IMR-90 (cell line): ENCODE measurements at regions not wholly inside any gene's neighbourhood (a gene's known extent, or its start where the extent isn't known, plus 50 kb on each side); places are given as distances from the start of the nearest gene placed in this dataset.

Source experiments
- ATAC-seq: fragments of 200-7000 bp; cut with Tn5 transposase; 2 replicates; pipeline ENCODE4 v1.9.1; 2020; ENCODE audit warnings: low read depth, mild to moderate bottlenecking, moderate library complexity
- BruUV-seq: library from RNA; stranded (reverse); fragments of 400-500 nt; replicated peaks from 2 replicates; lab custom pipeline; 2021; lab: Mats Ljungman, UMichigan
- CTCF ChIA-PET: fragments of 300-600 bp; formaldehyde crosslinking; extraction: SDS; loops from one replicate; lab custom pipeline; 2021; ENCODE audit warnings: antibody characterized with exemption; lab: Yijun Ruan, JAX
- POLR2A ChIA-PET: fragments of 300-600 bp; sonication (Branson Sonifier 250); formaldehyde crosslinking; loops from one replicate; lab custom pipeline; 2022; ENCODE audit warnings: antibody characterized with exemption; ENCODE audit not compliant: unreplicated experiment; lab: Charles Lee
- DNase-seq: peaks from one replicate; pipeline ENCODE4 v3.0.0; 2013
- H2AFZ ChIP-seq: replicated peaks from 2 replicates; pipeline ENCODE3; 2013; ENCODE audit warnings: low read length, mild to moderate bottlenecking; ENCODE audit not compliant: poor library complexity
- H2AK5ac ChIP-seq: 2 replicates; pipeline ENCODE4 v1.6.1; 2013; ENCODE audit warnings: low read depth, low read length, inconsistent platforms
- H2AK9ac ChIP-seq: replicated peaks from 2 replicates; pipeline ENCODE3; 2013; ENCODE audit warnings: mild to moderate bottlenecking, low read depth, low read length, moderate library complexity; ENCODE audit not compliant: poor library complexity
- H2BK120ac ChIP-seq: 2 replicates; pipeline ENCODE4 v1.6.1; 2013; ENCODE audit warnings: low read depth, low read length, inconsistent platforms
- H2BK15ac ChIP-seq: 3 replicates; pipeline ENCODE4 v1.6.1; 2013; ENCODE audit warnings: low read depth, low read length, inconsistent platforms
- H2BK20ac ChIP-seq: 2 replicates; pipeline ENCODE4 v1.6.1; 2013; ENCODE audit warnings: low read depth, mild to moderate bottlenecking, inconsistent platforms, low read length, moderate library complexity
- H2BK5ac ChIP-seq: 2 replicates; pipeline ENCODE4 v1.6.1; 2013; ENCODE audit warnings: mild to moderate bottlenecking, low read depth, low read length, inconsistent platforms; ENCODE audit not compliant: poor library complexity, severe bottlenecking
- H3K14ac ChIP-seq: replicated peaks from 2 replicates; pipeline ENCODE4 v1.6.1; 2013; ENCODE audit warnings: low read depth, low read length, inconsistent platforms
- H3K18ac ChIP-seq: 2 replicates; pipeline ENCODE4 v1.6.1; 2013; ENCODE audit warnings: low read depth, low read length, control low read depth
- H3K23ac ChIP-seq: 2 replicates; pipeline ENCODE4 v1.6.1; 2013; ENCODE audit warnings: low read depth, low read length, inconsistent platforms
- H3K27ac ChIP-seq: 2 replicates; pipeline ENCODE4 v1.5.1; 2013; ENCODE audit warnings: mild to moderate bottlenecking, control low read depth, low read length; ENCODE audit not compliant: insufficient read depth
- H3K27me3 ChIP-seq: 2 replicates; pipeline ENCODE4 v1.6.1; 2013; ENCODE audit warnings: low read length; ENCODE audit not compliant: control insufficient read depth, insufficient read depth
- H3K36me3 ChIP-seq: 2 replicates; pipeline ENCODE4 v1.6.1; 2013; ENCODE audit warnings: low read length, mixed read lengths; ENCODE audit not compliant: control insufficient read depth, insufficient read depth
- H3K4ac ChIP-seq: 2 replicates; pipeline ENCODE4 v1.6.1; 2013; ENCODE audit warnings: low read depth, low read length, inconsistent platforms
- H3K4me1 ChIP-seq: 2 replicates; pipeline ENCODE4 v1.6.1; 2013; ENCODE audit warnings: low read length, mixed read lengths; ENCODE audit not compliant: control insufficient read depth, insufficient read depth
- H3K4me2 ChIP-seq: 2 replicates; pipeline ENCODE4 v1.6.1; 2013; ENCODE audit warnings: low read depth, mild to moderate bottlenecking, control low read depth, low read length, moderate library complexity
- H3K4me3 ChIP-seq: 2 replicates; pipeline ENCODE4 v1.5.1; 2013; ENCODE audit warnings: low read depth, mild to moderate bottlenecking, control low read depth, low read length, moderate library complexity; ENCODE audit not compliant: insufficient read depth
- H3K56ac ChIP-seq: 2 replicates; pipeline ENCODE4 v1.6.1; 2013; ENCODE audit warnings: low read length, inconsistent platforms; ENCODE audit not compliant: insufficient read depth; ENCODE audit errors: extremely low read depth
- H3K79me1 ChIP-seq, 2 experiments: 2 replicates each; pipeline ENCODE4 v1.6.1; 2013; ENCODE audit warnings: low read length in 2 of 2, inconsistent platforms in 1 of 2, low read depth in 1 of 2
- H3K9ac ChIP-seq: 2 replicates; pipeline ENCODE4 v1.6.1; 2013; ENCODE audit warnings: low read depth, low read length, control low read depth
- H3K9me1 ChIP-seq: 2 replicates; pipeline ENCODE4 v1.6.1; 2013; ENCODE audit warnings: low read length, inconsistent platforms; ENCODE audit not compliant: insufficient read depth
- H3K9me3 ChIP-seq: 2 replicates; pipeline ENCODE4 v1.6.1; 2013; ENCODE audit warnings: low read length; ENCODE audit not compliant: control insufficient read depth, insufficient read depth
- H4K20me1 ChIP-seq: 2 replicates; pipeline ENCODE4 v1.6.1; 2013; ENCODE audit warnings: low read length, inconsistent platforms; ENCODE audit not compliant: insufficient read depth
- H4K5ac ChIP-seq: 2 replicates; pipeline ENCODE4 v1.6.1; 2013; ENCODE audit warnings: mild to moderate bottlenecking, low read depth, low read length, control low read depth
- H4K8ac ChIP-seq, 2 experiments: 2 replicates each; pipeline ENCODE4 v1.6.1; 2013; ENCODE audit warnings: low read depth in 2 of 2, low read length in 2 of 2, control low read depth in 1 of 2, inconsistent platforms in 1 of 2
- H4K91ac ChIP-seq: 2 replicates; pipeline ENCODE4 v1.6.1; 2013; ENCODE audit warnings: low read depth, low read length, inconsistent platforms; ENCODE audit not compliant: insufficient read depth
- BHLHE40 ChIP-seq: fragments of 150-350 bp; IDR thresholded peaks from 2 replicates; pipeline ENCODE4 v1.6.1; 2016; ENCODE audit warnings: mild to moderate bottlenecking, low read depth, low read length
- CHD1 ChIP-seq: IDR thresholded peaks from 2 replicates; pipeline ENCODE4 v1.6.1; 2012; ENCODE audit warnings: low read depth, low read length, improper control_type of control experiment
- NFE2L2 ChIP-seq: fragments of 150-350 bp; IDR thresholded peaks from 2 replicates; pipeline ENCODE4 v1.6.1; 2016; ENCODE audit warnings: low read depth, mild to moderate bottlenecking, low read length
- POLR2A ChIP-seq: IDR thresholded peaks from 2 replicates; pipeline ENCODE4 v1.6.1; 2012; ENCODE audit warnings: mild to moderate bottlenecking, low read depth, low read length
- RAD21 ChIP-seq: IDR thresholded peaks from 2 replicates; pipeline ENCODE4 v1.6.1; 2012; ENCODE audit warnings: low read length, improper control_type of control experiment
- SMC3 ChIP-seq: fragments of 150-350 bp; IDR thresholded peaks from 2 replicates; pipeline ENCODE4 v1.6.1; 2016; ENCODE audit warnings: low read depth, mild to moderate bottlenecking, antibody characterized with exemption, low read length, moderate library complexity
- WGBS, 2 experiments: methylation state at CpG; one replicate each; pipeline versions ENCODE4 v1.1.5 to v1.1.7; 2013; ENCODE audit warnings: missing lambda C conversion rate in 2 of 2; ENCODE audit not compliant: insufficient read length in 1 of 2; ENCODE audit errors: extremely low coverage in 2 of 2; 5-methylcytosine and 5-hydroxymethylcytosine counted together
- dilution Hi-C: fragments of 300-500 bp; cut with HindIII; formaldehyde crosslinking; loops from one replicate; pipeline ENCODE4 v1.14.3; 2018; ENCODE audit warnings: low sequenced_read_pairs; ENCODE audit not compliant: unreplicated experiment
- in situ Hi-C: fragments of 300-500 bp; cut with MboI; formaldehyde crosslinking; loops from 3 replicates; pipeline ENCODE4 v1.14.3; 2019; ENCODE audit warnings: low sequenced_read_pairs, inconsistent platforms, mixed read lengths
- intact Hi-C: fragments of 100-400 bp; cut with micrococcal nuclease; formaldehyde crosslinking; loops from 2 replicates; pipeline ENCODE4 v1.10.0; 2022
- TF ChIP-seq, protein P1 (sequence below): fragments of 150-350 bp; IDR thresholded peaks from 2 replicates; pipeline ENCODE4 v1.6.1; 2016; ENCODE audit warnings: low read depth, mild to moderate bottlenecking, low read length, moderate library complexity, borderline replicate concordance
- TF ChIP-seq, protein P2 (sequence below): conservative IDR thresholded peaks from 2 replicates; pipeline ENCODE4 v1.5.1; 2012; ENCODE audit warnings: mild to moderate bottlenecking, low read depth, low read length, improper control_type of control experiment

DNA sequence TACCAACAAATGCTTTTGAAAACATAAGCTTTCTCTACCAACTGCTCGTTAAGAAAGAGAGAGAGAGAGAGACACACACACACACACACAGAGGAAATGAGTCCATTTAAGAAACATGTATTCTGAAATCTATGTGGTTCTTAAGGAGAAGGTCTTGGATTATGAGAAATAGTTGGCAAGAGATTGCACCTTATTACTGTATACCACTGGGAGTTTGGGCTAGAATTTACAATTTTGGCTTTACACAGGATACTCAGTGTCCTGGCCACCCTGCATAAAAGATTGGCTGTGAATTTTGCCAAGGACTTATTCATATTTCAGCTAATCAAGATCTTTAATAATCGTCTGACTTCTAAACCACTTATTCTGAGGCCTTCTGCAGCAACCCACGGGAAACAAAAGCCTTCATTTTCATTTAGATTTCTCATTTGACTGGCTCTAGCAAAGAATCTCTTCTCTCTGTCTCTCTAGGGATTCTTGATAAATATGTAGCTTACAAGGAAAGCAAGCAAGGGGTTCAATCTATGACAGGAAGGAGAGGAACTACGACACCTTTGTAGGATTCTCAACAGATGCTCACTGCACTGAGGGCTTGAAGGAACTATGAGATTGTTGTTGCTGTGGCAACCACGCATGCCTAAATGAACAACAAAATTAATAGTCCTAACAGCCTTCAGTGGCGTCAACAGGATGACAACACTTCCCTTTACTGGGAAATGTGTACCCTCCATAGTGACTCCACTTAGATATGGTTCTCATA is 75.3 kb upstream of the GNAO1 start:
- Histone ChIP-seq H2AK5ac (no peak overlapping the region), H3K56ac (no peak overlapping the region), H3K36me3 (no peaks in the 10 kb centered on the region), H2BK5ac (no peak overlapping the region), H4K8ac (no peak overlapping the region), H2BK20ac (no peak overlapping the region), H2AFZ (no peak overlapping the region), H3K27ac (no peak overlapping the region), H2BK120ac (no peak overlapping the region), H3K27me3 (no peaks in the 10 kb centered on the region), H3K9me1 (no peaks in the 10 kb centered on the region), H3K4me2 (no peak overlapping the region), H3K9ac (no peak overlapping the region), H2BK15ac (no peak overlapping the region), H4K91ac (no peak overlapping the region), H3K23ac (no peak overlapping the region), H3K14ac (no peak overlapping the region), H3K18ac (no peak overlapping the region), H4K5ac (no peak overlapping the region), H3K9me3 (no peaks in the 10 kb centered on the region), H3K4me3 (no peak overlapping the region), H3K79me1 (no peaks in the 10 kb centered on the region), H2AK9ac (no peak overlapping the region), H3K4ac (no peak overlapping the region), H3K4me1 (no peaks in the 10 kb centered on the region), H4K20me1 (no peaks in the 10 kb centered on the region)
- no peak for TF ChIP-seq NFE2L2
- no peak for TF ChIP-seq POLR2A
- TF ChIP-seq, protein P1, sequence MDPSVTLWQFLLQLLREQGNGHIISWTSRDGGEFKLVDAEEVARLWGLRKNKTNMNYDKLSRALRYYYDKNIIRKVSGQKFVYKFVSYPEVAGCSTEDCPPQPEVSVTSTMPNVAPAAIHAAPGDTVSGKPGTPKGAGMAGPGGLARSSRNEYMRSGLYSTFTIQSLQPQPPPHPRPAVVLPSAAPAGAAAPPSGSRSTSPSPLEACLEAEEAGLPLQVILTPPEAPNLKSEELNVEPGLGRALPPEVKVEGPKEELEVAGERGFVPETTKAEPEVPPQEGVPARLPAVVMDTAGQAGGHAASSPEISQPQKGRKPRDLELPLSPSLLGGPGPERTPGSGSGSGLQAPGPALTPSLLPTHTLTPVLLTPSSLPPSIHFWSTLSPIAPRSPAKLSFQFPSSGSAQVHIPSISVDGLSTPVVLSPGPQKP: no peak
- TF ChIP-seq SMC3: no peak
- no peak for TF ChIP-seq CHD1
- TF ChIP-seq, protein P2, sequence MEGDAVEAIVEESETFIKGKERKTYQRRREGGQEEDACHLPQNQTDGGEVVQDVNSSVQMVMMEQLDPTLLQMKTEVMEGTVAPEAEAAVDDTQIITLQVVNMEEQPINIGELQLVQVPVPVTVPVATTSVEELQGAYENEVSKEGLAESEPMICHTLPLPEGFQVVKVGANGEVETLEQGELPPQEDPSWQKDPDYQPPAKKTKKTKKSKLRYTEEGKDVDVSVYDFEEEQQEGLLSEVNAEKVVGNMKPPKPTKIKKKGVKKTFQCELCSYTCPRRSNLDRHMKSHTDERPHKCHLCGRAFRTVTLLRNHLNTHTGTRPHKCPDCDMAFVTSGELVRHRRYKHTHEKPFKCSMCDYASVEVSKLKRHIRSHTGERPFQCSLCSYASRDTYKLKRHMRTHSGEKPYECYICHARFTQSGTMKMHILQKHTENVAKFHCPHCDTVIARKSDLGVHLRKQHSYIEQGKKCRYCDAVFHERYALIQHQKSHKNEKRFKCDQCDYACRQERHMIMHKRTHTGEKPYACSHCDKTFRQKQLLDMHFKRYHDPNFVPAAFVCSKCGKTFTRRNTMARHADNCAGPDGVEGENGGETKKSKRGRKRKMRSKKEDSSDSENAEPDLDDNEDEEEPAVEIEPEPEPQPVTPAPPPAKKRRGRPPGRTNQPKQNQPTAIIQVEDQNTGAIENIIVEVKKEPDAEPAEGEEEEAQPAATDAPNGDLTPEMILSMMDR: no peak
- TF ChIP-seq BHLHE40: no peak
- no peak for TF ChIP-seq RAD21
- DNase-seq (no peak), ATAC-seq (no peak)
- intact Hi-C loops (no loop called here), dilution Hi-C loops (no loop called here), in situ Hi-C loops (no loop called here)
- ChIA-PET CTCF (no interaction called here), POLR2A (no interaction called here)
- no CpG with 5 or more reads among the region's 6 CpGs for WGBS, 2 experiments
- BruUV-seq: no TSS peak
